DOHH2 (cell line): ENCODE measurements at regions not wholly inside any gene's neighbourhood (a gene's known extent, or its start where the extent isn't known, plus 50 kb on each side); places are given as distances from the start of the nearest gene placed in this dataset.

Experiments
- EZH2phosphoT487 ChIP-seq: fragments of 200-600 bp; sonication (generic); IDR thresholded peaks from 2 replicates; pipeline ENCODE4 v1.6.1; 2017; ENCODE audit warnings: borderline replicate concordance, mild to moderate bottlenecking, antibody characterized with exemption, low read length, moderate library complexity, mixed read lengths
- TF ChIP-seq, protein P1 (sequence below): fragments of 200-600 bp; sonication (generic); IDR thresholded peaks from one replicate; pipeline ENCODE4 v1.5.1; 2014; ENCODE audit warnings: antibody characterized with exemption, mild to moderate bottlenecking, low read depth, low read length; ENCODE audit not compliant: poor library complexity, severe bottlenecking

- TF ChIP-seq, protein P1, sequence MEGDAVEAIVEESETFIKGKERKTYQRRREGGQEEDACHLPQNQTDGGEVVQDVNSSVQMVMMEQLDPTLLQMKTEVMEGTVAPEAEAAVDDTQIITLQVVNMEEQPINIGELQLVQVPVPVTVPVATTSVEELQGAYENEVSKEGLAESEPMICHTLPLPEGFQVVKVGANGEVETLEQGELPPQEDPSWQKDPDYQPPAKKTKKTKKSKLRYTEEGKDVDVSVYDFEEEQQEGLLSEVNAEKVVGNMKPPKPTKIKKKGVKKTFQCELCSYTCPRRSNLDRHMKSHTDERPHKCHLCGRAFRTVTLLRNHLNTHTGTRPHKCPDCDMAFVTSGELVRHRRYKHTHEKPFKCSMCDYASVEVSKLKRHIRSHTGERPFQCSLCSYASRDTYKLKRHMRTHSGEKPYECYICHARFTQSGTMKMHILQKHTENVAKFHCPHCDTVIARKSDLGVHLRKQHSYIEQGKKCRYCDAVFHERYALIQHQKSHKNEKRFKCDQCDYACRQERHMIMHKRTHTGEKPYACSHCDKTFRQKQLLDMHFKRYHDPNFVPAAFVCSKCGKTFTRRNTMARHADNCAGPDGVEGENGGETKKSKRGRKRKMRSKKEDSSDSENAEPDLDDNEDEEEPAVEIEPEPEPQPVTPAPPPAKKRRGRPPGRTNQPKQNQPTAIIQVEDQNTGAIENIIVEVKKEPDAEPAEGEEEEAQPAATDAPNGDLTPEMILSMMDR, result no peak
- TF ChIP-seq EZH2phosphoT487, result no peak
These were observed 281.6 kb downstream of the KIF4B start for GRCh38 chr5:155295111-155295510.
